GM12878 (cell line): ENCODE measurements at regions not wholly inside any gene's neighbourhood (a gene's known extent, or its start where the extent isn't known, plus 50 kb on each side); places are given as distances from the start of the nearest gene placed in this dataset.

Experiments used
- ATAC-seq: fragments of 200-7000 bp; cut with Tn5 transposase; 3 replicates; pipeline ENCODE4 v1.9.1; 2020; ENCODE audit warnings: mild to moderate bottlenecking, moderate library complexity
- BruUV-seq: library from RNA; stranded (reverse); fragments of 400-500 nt; replicated peaks from 2 replicates; lab custom pipeline; 2021; lab: Mats Ljungman, UMichigan
- CTCF ChIA-PET: fragments of 300-600 bp; sonication (Branson Sonifier 250); formaldehyde crosslinking; extraction: SDS; loops from one replicate; lab custom pipeline; 2021; ENCODE audit warnings: inconsistent platforms; lab: Yijun Ruan, JAX
- POLR2A ChIA-PET: fragments of 350-600 bp; formaldehyde crosslinking; extraction: SDS; loops from one replicate; lab custom pipeline; 2021; ENCODE audit warnings: inconsistent platforms; lab: Charles Lee
- RAD21 ChIA-PET: fragments of 300-600 bp; sonication (Branson Sonifier 250); formaldehyde crosslinking; loops from one replicate; lab custom pipeline; 2023; ENCODE audit warnings: antibody characterized with exemption; ENCODE audit not compliant: unreplicated experiment; lab: Charles Lee
- SMC1A ChIA-PET: fragments of 300-600 bp; sonication (Branson Sonifier 250); formaldehyde crosslinking; loops from one replicate; lab custom pipeline; 2023; ENCODE audit not compliant: unreplicated experiment, uncharacterized antibody; lab: Charles Lee
- DNase-seq: peaks from one replicate; pipeline ENCODE4 v3.0.0-alpha.2; 2011; ENCODE audit warnings: low read depth, low spot score
- FAIRE-seq: peaks from 3 replicates; lab custom pipeline; 2011; peaks lifted over from hg19 to GRCh38; lab: Jason Lieb, UNC
- H2AFZ ChIP-seq: 2 replicates; pipeline ENCODE4 v1.6.0; 2011; ENCODE audit warnings: low read depth, low read length, control low read depth; ENCODE audit not compliant: control insufficient read depth
- H3K27ac ChIP-seq: 2 replicates; pipeline ENCODE4 v1.5.1; 2011; ENCODE audit warnings: control low read depth; ENCODE audit not compliant: control insufficient read depth, insufficient read depth
- H3K27me3 ChIP-seq, 2 experiments: replicated peaks in 1 of 2; 2 replicates each; pipeline versions ENCODE4 v1.6.0 to v1.6.1; 2011; ENCODE audit warnings: low read length in 1 of 2; ENCODE audit not compliant: control insufficient read depth in 2 of 2, insufficient read depth in 2 of 2
- H3K36me3 ChIP-seq, 2 experiments: 2 replicates each; pipeline ENCODE4 v1.5.1; 2011; ENCODE audit warnings: low read length in 1 of 2; ENCODE audit not compliant: control insufficient read depth in 2 of 2, insufficient read depth in 2 of 2
- H3K4me1 ChIP-seq: 2 replicates; pipeline ENCODE4 v1.6.1; 2011; ENCODE audit warnings: mild to moderate bottlenecking, low read length, moderate library complexity, mixed read lengths; ENCODE audit not compliant: control insufficient read depth, insufficient read depth
- H3K4me2 ChIP-seq: 2 replicates; pipeline ENCODE4 v1.6.0; 2011; ENCODE audit warnings: control low read depth; ENCODE audit not compliant: control insufficient read depth, insufficient read depth
- H3K4me3 ChIP-seq: fragments of 200-600 bp; sonication (generic); 2 replicates; pipeline ENCODE4 v1.5.1; 2016
- H3K79me2 ChIP-seq: 2 replicates; pipeline ENCODE4 v1.6.0; 2011; ENCODE audit warnings: low read length; ENCODE audit not compliant: control insufficient read depth, insufficient read depth
- H3K9ac ChIP-seq: 2 replicates; pipeline ENCODE4 v1.8.0; 2011; ENCODE audit warnings: low read length, control low read depth, mixed read lengths; ENCODE audit not compliant: control insufficient read depth, insufficient read depth
- H3K9me3 ChIP-seq: replicated peaks from 3 replicates; pipeline ENCODE4 v1.5.1; 2011; ENCODE audit warnings: mild to moderate bottlenecking, low read length; ENCODE audit not compliant: control insufficient read depth, insufficient read depth
- H4K20me1 ChIP-seq: 2 replicates; pipeline ENCODE4 v1.6.0; 2011; ENCODE audit not compliant: control insufficient read depth, insufficient read depth
- CBX3 ChIP-seq: fragments of 200-600 bp; sonication (generic); IDR thresholded peaks from 2 replicates; pipeline ENCODE4 v1.6.1; 2016; ENCODE audit warnings: low read depth, borderline replicate concordance
- CHD4 ChIP-seq: fragments of 200-600 bp; sonication (generic); IDR thresholded peaks from 2 replicates; pipeline ENCODE4 v1.6.1; 2016; ENCODE audit warnings: mild to moderate bottlenecking
- EED ChIP-seq: sonication (generic); IDR thresholded peaks from 2 replicates; pipeline ENCODE4 v1.6.1; 2016; ENCODE audit warnings: antibody characterized with exemption, low read depth
- FOXM1 ChIP-seq: IDR thresholded peaks from 2 replicates; pipeline ENCODE4 v1.6.1; 2012; ENCODE audit warnings: low read depth, mild to moderate bottlenecking, inconsistent platforms, low read length, moderate library complexity
- JUNB ChIP-seq: IDR thresholded peaks from 2 replicates; pipeline ENCODE4 v1.6.1; 2016; ENCODE audit warnings: antibody characterized with exemption, mild to moderate bottlenecking
- MLLT1 ChIP-seq: fragments of 450-650 bp; IDR thresholded peaks from 2 replicates; pipeline ENCODE4 v1.6.1; 2016; ENCODE audit warnings: mild to moderate bottlenecking
- SMAD1 ChIP-seq: fragments of 450-650 bp; IDR thresholded peaks from 2 replicates; pipeline ENCODE4 v1.6.1; 2018; ENCODE audit warnings: mild to moderate bottlenecking, low read depth; ENCODE audit not compliant: partially characterized antibody
- SUPT20H ChIP-seq: IDR thresholded peaks from 2 replicates; pipeline ENCODE4 v1.6.1; 2011; ENCODE audit warnings: low read depth, mild to moderate bottlenecking, low read length, moderate library complexity, borderline replicate concordance; ENCODE audit not compliant: control insufficient read depth
- WGBS: methylation state at CpG from one replicate; pipeline ENCODE4 v1.1.6; 2016; ENCODE audit warnings: low lambda C conversion rate; ENCODE audit not compliant: insufficient replicate concordance, insufficient coverage; ENCODE audit errors: missing lambda C conversion rate; 5-methylcytosine and 5-hydroxymethylcytosine counted together
- in situ Hi-C: fragments of 300-500 bp; cut with MboI; formaldehyde crosslinking; loops from 9 replicates; pipeline ENCODE4 v1.14.3; 2018; ENCODE audit warnings: mixed read lengths
- intact Hi-C: fragments of 100-400 bp; cut with micrococcal nuclease; formaldehyde crosslinking; loops from one replicate; pipeline ENCODE4 v1.14.2; 2022; ENCODE audit not compliant: unreplicated experiment
- TF ChIP-seq, protein P1 (sequence below): IDR thresholded peaks from 2 replicates; pipeline ENCODE4 v1.6.1; 2011; ENCODE audit warnings: low read depth, mild to moderate bottlenecking, low read length, moderate library complexity, borderline replicate concordance; ENCODE audit errors: extremely low read depth

DNA sequence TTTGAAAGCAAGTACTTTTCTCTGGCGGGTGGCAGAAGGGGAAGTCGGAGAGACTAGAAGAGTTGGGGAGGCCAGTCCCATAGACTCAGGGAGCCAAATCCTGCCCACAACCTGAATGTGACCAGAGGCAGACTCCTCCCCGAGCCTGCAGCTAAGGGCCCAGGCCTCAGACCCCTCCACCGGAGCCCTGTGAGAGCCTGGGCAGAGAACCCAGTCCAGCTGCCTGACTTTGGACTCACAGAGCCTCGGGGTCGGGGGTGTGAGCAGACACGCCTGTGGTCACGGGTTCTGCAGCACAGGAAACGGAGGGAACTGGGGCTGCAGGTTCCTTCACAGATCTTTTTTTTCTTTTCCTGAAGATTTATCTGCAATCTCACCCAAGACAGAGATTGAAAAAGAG is 312.3 kb downstream of the CTTN start:
- H3K4me3 ChIP-seq, result no peak overlapping the region
- ChIA-PET SMC1A (no interaction called here), CTCF (no interaction called here), POLR2A (no interaction called here), RAD21 (no interaction called here)
- 0% methylated on average over 9 of the region's 9 CpGs for WGBS
- H4K20me1 ChIP-seq, result no peaks in the 10 kb centered on the region
- H3K9me3 ChIP-seq, result no peaks in the 10 kb centered on the region
- H2AFZ ChIP-seq, result no peak overlapping the region
- ATAC-seq (no peak), DNase-seq (no peak), FAIRE-seq (no peak)
- no peaks in the 10 kb centered on the region for H3K36me3 ChIP-seq
- TF ChIP-seq CBX3 (no peak), SMAD1 (no peak), FOXM1 (no peak), CHD4 (no peak), MLLT1 (no peak), EED (no peak), SUPT20H (no peak), JUNB (no peak)
- TF ChIP-seq, protein P1, sequence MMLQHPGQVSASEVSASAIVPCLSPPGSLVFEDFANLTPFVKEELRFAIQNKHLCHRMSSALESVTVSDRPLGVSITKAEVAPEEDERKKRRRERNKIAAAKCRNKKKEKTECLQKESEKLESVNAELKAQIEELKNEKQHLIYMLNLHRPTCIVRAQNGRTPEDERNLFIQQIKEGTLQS, result no peak
- H3K4me2 ChIP-seq, result no peak overlapping the region
- in situ Hi-C loops, result no loop called here
- H3K9ac ChIP-seq, result no peak overlapping the region
- no TSS peak for BruUV-seq
- no peaks in the 10 kb centered on the region for H3K79me2 ChIP-seq
- intact Hi-C loops, result no loop called here
- no peaks in the 10 kb centered on the region for H3K4me1 ChIP-seq
- no peak overlapping the region for H3K27ac ChIP-seq
- H3K27me3 ChIP-seq, result no peaks in the 10 kb centered on the region; a peak in 1 of 4 replicates
